ENCODE measurements at regions not wholly inside any gene's neighbourhood (a gene's known extent, or its start where the extent isn't known, plus 50 kb on each side); places are given as distances from the start of the nearest gene placed in this dataset.

GRCh38 chr21:15397258-15397657 lies 332.5 kb upstream of the NRIP1 start:
- no peak for TF ChIP-seq CTCF (IDR thresholded peaks at IDR 0.05)
- no peak for TF ChIP-seq POLR2AphosphoS5 (IDR thresholded peaks at IDR 0.05)
- TF ChIP-seq EP300 (IDR thresholded peaks at IDR 0.05) = no peak

Measured in suprapubic skin (tissue), 4 donors.